HEK293T (cell line): ENCODE measurements at regions not wholly inside any gene's neighbourhood (a gene's known extent, or its start where the extent isn't known, plus 50 kb on each side); places are given as distances from the start of the nearest gene placed in this dataset.

Experiments used
- CTCF ChIA-PET: fragments of 350-600 bp; formaldehyde crosslinking; extraction: SDS; loops from one replicate; lab custom pipeline; 2021; ENCODE audit warnings: antibody characterized with exemption, inconsistent platforms; lab: Yijun Ruan, JAX
- POLR2A ChIA-PET: fragments of 350-600 bp; formaldehyde crosslinking; extraction: SDS; loops from one replicate; lab custom pipeline; 2020; ENCODE audit warnings: antibody characterized with exemption, inconsistent platforms; lab: Yijun Ruan, JAX
- DNase-seq: peaks from one replicate; pipeline ENCODE4 v3.0.0; 2012; ENCODE audit warnings: mixed read lengths; ENCODE audit errors: extremely low spot score
- ARNT ChIP-seq: fragments of 450-650 bp; IDR thresholded peaks from 2 replicates; pipeline ENCODE4 v1.6.1; 2017; ENCODE audit warnings: mild to moderate bottlenecking
- BHLHE40 ChIP-seq: fragments of 450-650 bp; IDR thresholded peaks from 2 replicates; pipeline ENCODE4 v1.6.1; 2016; ENCODE audit warnings: mild to moderate bottlenecking, moderate library complexity, borderline replicate concordance
- CTBP1 ChIP-seq: fragments of 450-650 bp; IDR thresholded peaks from 2 replicates; pipeline ENCODE4 v1.6.1; 2016; ENCODE audit warnings: borderline replicate concordance
- ELF4 ChIP-seq: fragments of 450-650 bp; IDR thresholded peaks from 2 replicates; pipeline ENCODE4 v1.6.1; 2017; ENCODE audit warnings: antibody characterized with exemption
- FOXA1 ChIP-seq: fragments of 450-650 bp; IDR thresholded peaks from 2 replicates; pipeline ENCODE4 v1.6.1; 2016; ENCODE audit warnings: mild to moderate bottlenecking
- FOXK2 ChIP-seq: fragments of 450-650 bp; IDR thresholded peaks from 2 replicates; pipeline ENCODE4 v1.6.1; 2016; ENCODE audit warnings: mild to moderate bottlenecking
- FOXM1 ChIP-seq: fragments of 450-650 bp; IDR thresholded peaks from 2 replicates; pipeline ENCODE4 v1.6.1; 2017; ENCODE audit warnings: mild to moderate bottlenecking, borderline replicate concordance
- HDGF ChIP-seq: fragments of 450-650 bp; IDR thresholded peaks from 2 replicates; pipeline ENCODE4 v1.6.1; 2017; ENCODE audit warnings: antibody characterized with exemption, borderline replicate concordance
- L3MBTL2 ChIP-seq: fragments of 450-650 bp; conservative IDR thresholded peaks from 2 replicates; pipeline ENCODE4 v1.6.1; 2016; ENCODE audit warnings: mild to moderate bottlenecking
- LEF1 ChIP-seq: fragments of 450-650 bp; IDR thresholded peaks from 2 replicates; pipeline ENCODE4 v1.6.1; 2017; ENCODE audit warnings: mild to moderate bottlenecking, borderline replicate concordance
- NFRKB ChIP-seq: fragments of 450-650 bp; IDR thresholded peaks from 2 replicates; pipeline ENCODE4 v1.6.1; 2016; ENCODE audit warnings: mild to moderate bottlenecking, moderate library complexity
- PKNOX1 ChIP-seq: fragments of 450-650 bp; IDR thresholded peaks from 2 replicates; pipeline ENCODE4 v1.6.1; 2016
- SP1 ChIP-seq: fragments of 450-650 bp; IDR thresholded peaks from 2 replicates; pipeline ENCODE4 v1.6.1; 2017
- SUZ12 ChIP-seq: fragments of 450-650 bp; IDR thresholded peaks from 2 replicates; pipeline ENCODE4 v1.6.1; 2016; ENCODE audit warnings: mild to moderate bottlenecking
- TARDBP ChIP-seq: fragments of 450-650 bp; IDR thresholded peaks from 2 replicates; pipeline ENCODE4 v1.6.1; 2016
- ZNF384 ChIP-seq: fragments of 450-650 bp; IDR thresholded peaks from 2 replicates; pipeline ENCODE4 v1.6.1; 2016

GRCh38 chr9:29773676-29774075, 2200.4 kb upstream of the C9orf72 start:
- no peak for TF ChIP-seq HDGF
- TF ChIP-seq BHLHE40 = no peak
- no peak for TF ChIP-seq ELF4
- no peak for TF ChIP-seq SUZ12
- TF ChIP-seq ZNF384 = no peak
- TF ChIP-seq FOXA1 = no peak
- TF ChIP-seq SP1 = no peak
- no peak for TF ChIP-seq FOXK2
- TF ChIP-seq CTBP1 = no peak
- no peak for TF ChIP-seq PKNOX1
- no peak for TF ChIP-seq L3MBTL2
- TF ChIP-seq TARDBP = no peak
- no peak for TF ChIP-seq ARNT
- TF ChIP-seq NFRKB = no peak
- TF ChIP-seq FOXM1 = no peak
- no peak for TF ChIP-seq LEF1
- ChIA-PET POLR2A (no interaction called here), CTCF (no interaction called here)
- no peak for DNase-seq

GRCh38 chr9:29775491-29775890, 2202.2 kb upstream of the C9orf72 start:
- ChIA-PET POLR2A (no interaction called here), CTCF (no interaction called here)
- DNase-seq = no peak
- TF ChIP-seq SP1 = no peak
- no peak for TF ChIP-seq HDGF

- POLR2A ChIA-PET = no interaction called here
- CTCF ChIA-PET = no interaction called here
- DNase-seq = no peak
- no peak for TF ChIP-seq FOXK2
- TF ChIP-seq PKNOX1 = no peak
- TF ChIP-seq HDGF = no peak
- TF ChIP-seq LEF1 = no peak
- no peak for TF ChIP-seq FOXA1
- no peak for TF ChIP-seq L3MBTL2
- no peak for TF ChIP-seq TARDBP
- TF ChIP-seq CTBP1 = no peak
- no peak for TF ChIP-seq SUZ12
- TF ChIP-seq ELF4 = no peak
- TF ChIP-seq FOXM1 = no peak
- no peak for TF ChIP-seq ZNF384
- no peak for TF ChIP-seq BHLHE40
- no peak for TF ChIP-seq SP1
- TF ChIP-seq ARNT = no peak
- TF ChIP-seq NFRKB = no peak
Observed at GRCh38 chr9:29778281-29778849, 2205.1 kb upstream of the C9orf72 start.

GRCh38 chr9:29793970-29794369, 2220.7 kb upstream of the C9orf72 start:
- TF ChIP-seq SP1 = no peak
- no peak for TF ChIP-seq TARDBP
- TF ChIP-seq FOXA1 = no peak
- no peak for TF ChIP-seq BHLHE40
- no peak for TF ChIP-seq FOXM1
- no peak for TF ChIP-seq LEF1
- no peak for TF ChIP-seq FOXK2
- no peak for TF ChIP-seq ELF4
- TF ChIP-seq PKNOX1 = no peak
- no peak for TF ChIP-seq SUZ12
- TF ChIP-seq NFRKB = no peak
- TF ChIP-seq L3MBTL2 = no peak
- TF ChIP-seq ARNT = no peak
- TF ChIP-seq CTBP1 = no peak
- TF ChIP-seq ZNF384 = no peak
- ChIA-PET POLR2A (no interaction called here), CTCF (no interaction called here)
- DNase-seq = no peak

GRCh38 chr9:29796291-29796952, 2223.1 kb upstream of the C9orf72 start:
- DNase-seq = no peak
- CTCF ChIA-PET = no interaction called here
- POLR2A ChIA-PET = no interaction called here
- TF ChIP-seq TARDBP = no peak
- TF ChIP-seq LEF1 = no peak
- TF ChIP-seq ELF4 = no peak
- TF ChIP-seq L3MBTL2 = no peak
- TF ChIP-seq FOXA1 = no peak
- TF ChIP-seq BHLHE40 = no peak
- TF ChIP-seq CTBP1 = no peak

- TF ChIP-seq ELF4 (no peak), BHLHE40 (no peak), ZNF384 (no peak), ARNT (no peak), TARDBP (no peak), FOXK2 (no peak), CTBP1 (no peak), SUZ12 (no peak), NFRKB (no peak), LEF1 (no peak)
- ChIA-PET CTCF (no interaction called here), POLR2A (no interaction called here)
- DNase-seq = no peak
Observed at GRCh38 chr9:29798599-29798998, 2225.3 kb upstream of the C9orf72 start.
